BE2C (cell line): ENCODE measurements at regions not wholly inside any gene's neighbourhood (a gene's known extent, or its start where the extent isn't known, plus 50 kb on each side); places are given as distances from the start of the nearest gene placed in this dataset.

Experiments used
- DNase-seq: peaks from one replicate; pipeline ENCODE4 v3.0.0-alpha.2; 2020
- H3K27me3 ChIP-seq: fragments of 250-450 bp; sonication (Bioruptor Pico); 2 replicates; pipeline ENCODE4 v1.5.1; 2020; ENCODE audit warnings: mild to moderate bottlenecking
- H3K36me3 ChIP-seq: fragments of 250-450 bp; sonication (Bioruptor Pico); 2 replicates; pipeline ENCODE4 v1.5.1; 2020; ENCODE audit warnings: mild to moderate bottlenecking
- H3K4me1 ChIP-seq: fragments of 250-450 bp; sonication (Bioruptor Pico); 2 replicates; pipeline ENCODE4 v1.5.1; 2020
- H3K4me3 ChIP-seq: 2 replicates; pipeline ENCODE4 v1.5.1; 2011; ENCODE audit warnings: low read depth, low read length
- H3K9me3 ChIP-seq: fragments of 250-450 bp; sonication (Bioruptor Pico); 2 replicates; pipeline ENCODE4 v1.5.1; 2020
- TF ChIP-seq, protein P1 (sequence below): IDR thresholded peaks from 2 replicates; pipeline ENCODE4 v1.5.1; 2012; ENCODE audit warnings: mild to moderate bottlenecking, low read depth, low read length

DNA sequence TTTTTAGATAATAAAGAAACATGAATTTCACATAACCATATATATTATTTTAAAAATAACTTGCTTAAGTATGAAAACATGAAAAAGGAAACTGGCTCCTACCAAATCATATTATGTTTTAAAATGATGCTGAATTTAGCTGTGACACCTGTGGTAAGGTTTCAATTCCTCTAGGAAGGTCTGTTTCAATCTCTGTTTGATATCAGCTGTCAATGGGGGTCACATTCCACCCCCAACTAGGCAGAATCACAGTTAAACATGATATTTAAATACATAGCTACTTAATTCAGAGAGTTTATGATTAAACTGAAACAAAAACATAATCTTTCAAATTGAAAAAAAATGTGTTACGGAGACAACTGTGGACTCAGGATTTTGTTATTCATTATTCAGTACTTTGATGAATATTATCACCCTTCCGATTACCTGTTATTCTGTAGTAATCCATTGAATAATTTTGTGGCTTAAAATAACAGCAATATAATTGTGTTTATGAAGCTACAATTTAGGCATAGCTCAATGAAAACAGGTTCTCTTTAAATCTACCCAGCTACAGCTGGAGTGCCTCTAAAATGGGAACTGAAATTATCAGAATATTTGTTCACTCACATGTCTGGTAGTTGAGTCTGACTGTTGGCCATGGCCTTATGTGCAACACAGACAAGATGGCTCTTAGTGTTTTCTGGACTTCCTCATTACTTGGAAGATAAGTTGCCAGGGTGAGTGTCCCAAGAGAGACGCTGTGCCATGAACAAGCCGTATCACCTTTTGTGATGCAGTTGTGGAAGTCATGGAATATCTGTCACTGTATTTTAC, 244.6 kb upstream of the ANO3 start:
- H3K36me3 ChIP-seq = no peaks in the 10 kb centered on the region
- H3K4me1 ChIP-seq = no peaks in the 10 kb centered on the region
- TF ChIP-seq, protein P1, sequence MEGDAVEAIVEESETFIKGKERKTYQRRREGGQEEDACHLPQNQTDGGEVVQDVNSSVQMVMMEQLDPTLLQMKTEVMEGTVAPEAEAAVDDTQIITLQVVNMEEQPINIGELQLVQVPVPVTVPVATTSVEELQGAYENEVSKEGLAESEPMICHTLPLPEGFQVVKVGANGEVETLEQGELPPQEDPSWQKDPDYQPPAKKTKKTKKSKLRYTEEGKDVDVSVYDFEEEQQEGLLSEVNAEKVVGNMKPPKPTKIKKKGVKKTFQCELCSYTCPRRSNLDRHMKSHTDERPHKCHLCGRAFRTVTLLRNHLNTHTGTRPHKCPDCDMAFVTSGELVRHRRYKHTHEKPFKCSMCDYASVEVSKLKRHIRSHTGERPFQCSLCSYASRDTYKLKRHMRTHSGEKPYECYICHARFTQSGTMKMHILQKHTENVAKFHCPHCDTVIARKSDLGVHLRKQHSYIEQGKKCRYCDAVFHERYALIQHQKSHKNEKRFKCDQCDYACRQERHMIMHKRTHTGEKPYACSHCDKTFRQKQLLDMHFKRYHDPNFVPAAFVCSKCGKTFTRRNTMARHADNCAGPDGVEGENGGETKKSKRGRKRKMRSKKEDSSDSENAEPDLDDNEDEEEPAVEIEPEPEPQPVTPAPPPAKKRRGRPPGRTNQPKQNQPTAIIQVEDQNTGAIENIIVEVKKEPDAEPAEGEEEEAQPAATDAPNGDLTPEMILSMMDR = no peak
- no peak for DNase-seq
- no peak overlapping the region for H3K4me3 ChIP-seq
- H3K9me3 ChIP-seq = no peaks in the 10 kb centered on the region
- H3K27me3 ChIP-seq = no peaks in the 10 kb centered on the region

DNA sequence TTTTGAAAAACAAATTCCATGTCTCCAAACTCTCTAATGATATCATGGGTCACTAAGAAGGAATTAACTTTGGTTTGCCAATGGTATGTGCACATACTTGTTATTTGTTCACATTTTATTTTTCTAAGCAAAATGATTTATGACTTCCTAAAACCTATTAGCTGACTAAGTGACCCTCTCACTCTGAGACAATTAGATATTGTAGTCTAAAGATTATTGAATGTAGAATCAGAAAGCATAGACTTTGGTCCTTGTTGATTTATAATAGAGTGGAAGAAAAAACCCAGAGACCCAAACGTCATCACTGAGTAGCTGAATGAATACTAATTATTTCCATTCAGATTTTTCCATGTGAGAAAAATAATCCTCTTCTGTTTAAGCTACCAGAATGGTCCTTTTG, 243.5 kb upstream of the ANO3 start:
- Histone ChIP-seq H3K9me3 (no peaks in the 10 kb centered on the region), H3K36me3 (no peaks in the 10 kb centered on the region), H3K27me3 (no peaks in the 10 kb centered on the region), H3K4me3 (no peak overlapping the region), H3K4me1 (no peaks in the 10 kb centered on the region)
- no peak for DNase-seq
- TF ChIP-seq, protein P1 = no peak

DNA sequence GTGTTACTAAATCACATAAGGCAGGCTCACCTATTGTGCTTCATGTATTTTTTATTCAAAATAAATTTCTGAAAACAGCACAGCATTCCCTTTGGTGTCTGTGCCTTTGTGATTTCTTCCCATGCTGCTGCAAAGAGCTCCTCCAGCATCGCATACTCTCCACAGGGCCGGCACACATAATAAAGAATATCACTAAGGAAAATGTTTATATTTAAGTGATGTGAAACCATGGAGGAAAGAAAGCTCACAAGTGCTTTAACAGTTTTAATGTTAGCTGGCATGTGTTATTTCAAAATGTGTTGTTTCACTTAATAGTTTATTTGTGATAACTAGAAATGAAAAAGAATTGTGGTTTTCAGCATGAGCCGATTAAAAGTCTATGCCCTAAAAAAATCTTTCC, 241.3 kb upstream of the ANO3 start:
- DNase-seq = no peak
- no peaks in the 10 kb centered on the region for H3K4me1 ChIP-seq
- H3K27me3 ChIP-seq = no peaks in the 10 kb centered on the region
- H3K36me3 ChIP-seq = no peaks in the 10 kb centered on the region
- H3K4me3 ChIP-seq = no peak overlapping the region
- TF ChIP-seq, protein P1 = no peak
- no peaks in the 10 kb centered on the region for H3K9me3 ChIP-seq

DNA sequence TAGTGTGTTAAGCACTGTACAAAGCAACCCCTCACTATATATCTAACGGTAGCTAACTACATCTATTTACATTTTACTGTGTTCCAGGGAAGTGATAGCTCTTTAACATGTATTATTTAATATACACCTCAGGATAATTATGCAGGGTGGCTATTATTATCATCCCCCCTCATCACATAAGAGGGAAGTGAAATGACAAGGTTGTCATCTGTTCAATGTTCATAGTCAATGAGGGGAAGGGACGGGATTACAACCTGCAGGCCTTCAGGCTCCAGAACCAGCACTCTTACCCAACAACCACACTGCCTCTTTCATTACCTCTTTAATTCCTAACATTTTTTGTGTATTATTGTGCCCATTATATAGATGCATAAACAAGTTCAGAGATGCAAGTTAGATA, 238.7 kb upstream of the ANO3 start:
- TF ChIP-seq, protein P1 = no peak
- no peaks in the 10 kb centered on the region for H3K9me3 ChIP-seq
- H3K4me3 ChIP-seq = no peak overlapping the region
- no peaks in the 10 kb centered on the region for H3K36me3 ChIP-seq
- no peaks in the 10 kb centered on the region for H3K27me3 ChIP-seq
- DNase-seq = no peak
- no peaks in the 10 kb centered on the region for H3K4me1 ChIP-seq

DNA sequence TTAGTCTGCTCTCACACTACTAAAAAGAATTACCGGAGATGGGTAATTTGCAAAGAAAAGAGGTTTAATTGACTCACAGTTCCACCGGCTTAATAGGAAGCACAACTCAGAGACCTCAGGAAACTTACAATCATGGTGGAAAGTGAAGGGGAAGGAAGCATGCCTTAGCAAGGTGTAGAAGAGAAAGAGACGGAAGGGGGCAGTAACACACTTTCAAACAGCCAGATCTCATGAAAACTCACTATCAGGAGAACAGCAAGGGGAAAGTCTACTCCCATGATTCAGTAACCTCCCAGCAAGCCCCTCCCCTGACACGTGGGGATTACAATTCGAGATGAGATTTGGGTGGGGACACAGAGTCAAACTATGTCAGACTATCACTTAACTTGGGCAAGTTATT, 236.6 kb upstream of the ANO3 start:
- Histone ChIP-seq H3K4me1 (no peaks in the 10 kb centered on the region), H3K27me3 (no peaks in the 10 kb centered on the region), H3K36me3 (no peaks in the 10 kb centered on the region), H3K9me3 (no peaks in the 10 kb centered on the region), H3K4me3 (no peak overlapping the region)
- TF ChIP-seq, protein P1 = no peak
- DNase-seq = no peak

DNA sequence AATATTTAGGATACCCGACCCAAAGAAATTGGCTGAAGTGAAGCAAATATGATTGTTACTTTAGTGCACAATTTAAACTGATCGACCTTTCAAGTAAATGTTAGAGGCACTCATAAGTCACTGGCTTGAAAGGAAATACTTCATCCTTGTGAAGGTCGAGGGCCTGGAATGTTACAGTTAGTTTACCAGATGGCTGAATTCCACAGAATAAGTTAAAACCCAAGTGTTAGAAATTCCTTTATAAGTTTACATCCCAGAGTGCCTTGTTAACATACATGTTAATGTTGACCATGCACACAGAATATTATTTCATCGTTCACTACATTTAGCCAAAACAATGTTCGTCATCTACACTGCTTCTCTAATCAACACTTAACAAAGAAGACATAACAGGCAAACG, 235.5 kb upstream of the ANO3 start:
- H3K9me3 ChIP-seq = no peaks in the 10 kb centered on the region
- no peaks in the 10 kb centered on the region for H3K4me1 ChIP-seq
- H3K27me3 ChIP-seq = no peaks in the 10 kb centered on the region
- no peak overlapping the region for H3K4me3 ChIP-seq
- DNase-seq = no peak
- TF ChIP-seq, protein P1 = no peak
- H3K36me3 ChIP-seq = no peaks in the 10 kb centered on the region
